ENCODE measurements at regions not wholly inside any gene's neighbourhood (a gene's known extent, or its start where the extent isn't known, plus 50 kb on each side); places are given as distances from the start of the nearest gene placed in this dataset.

DNA sequence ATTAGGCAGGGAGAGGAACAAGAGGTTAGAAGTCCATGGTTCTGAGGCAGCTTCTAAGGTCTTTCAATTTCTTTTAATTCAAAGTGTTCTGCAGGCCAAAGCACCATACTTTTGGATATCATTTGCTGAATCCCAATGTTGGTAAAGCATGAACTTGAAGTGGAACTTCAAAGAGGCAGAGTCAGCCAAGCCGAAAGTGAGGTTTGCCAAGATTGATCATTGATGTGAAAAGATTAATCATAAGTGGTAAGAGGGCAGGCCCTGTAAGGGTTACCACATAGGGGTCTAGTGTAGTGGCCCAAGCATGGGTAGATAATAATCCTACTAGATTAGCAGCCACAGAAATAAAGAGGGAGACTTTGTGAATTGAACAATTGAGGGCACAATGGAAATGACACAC lies 191.7 kb upstream of the DIO2 start:
- Histone ChIP-seq H3K27me3 (ENCODE audit: insufficient read depth, poor library complexity, severe bottlenecking) (no peaks in the 10 kb centered on the region), H3K27ac (replicated peaks) (no peak overlapping the region), H3K4me3 (replicated peaks; ENCODE audit: insufficient read depth, low read length) (no peak overlapping the region)
- TF ChIP-seq POLR2AphosphoS5 (IDR thresholded peaks at IDR 0.05; ENCODE audit: low read depth) = no peak
- TF ChIP-seq, protein P1, sequence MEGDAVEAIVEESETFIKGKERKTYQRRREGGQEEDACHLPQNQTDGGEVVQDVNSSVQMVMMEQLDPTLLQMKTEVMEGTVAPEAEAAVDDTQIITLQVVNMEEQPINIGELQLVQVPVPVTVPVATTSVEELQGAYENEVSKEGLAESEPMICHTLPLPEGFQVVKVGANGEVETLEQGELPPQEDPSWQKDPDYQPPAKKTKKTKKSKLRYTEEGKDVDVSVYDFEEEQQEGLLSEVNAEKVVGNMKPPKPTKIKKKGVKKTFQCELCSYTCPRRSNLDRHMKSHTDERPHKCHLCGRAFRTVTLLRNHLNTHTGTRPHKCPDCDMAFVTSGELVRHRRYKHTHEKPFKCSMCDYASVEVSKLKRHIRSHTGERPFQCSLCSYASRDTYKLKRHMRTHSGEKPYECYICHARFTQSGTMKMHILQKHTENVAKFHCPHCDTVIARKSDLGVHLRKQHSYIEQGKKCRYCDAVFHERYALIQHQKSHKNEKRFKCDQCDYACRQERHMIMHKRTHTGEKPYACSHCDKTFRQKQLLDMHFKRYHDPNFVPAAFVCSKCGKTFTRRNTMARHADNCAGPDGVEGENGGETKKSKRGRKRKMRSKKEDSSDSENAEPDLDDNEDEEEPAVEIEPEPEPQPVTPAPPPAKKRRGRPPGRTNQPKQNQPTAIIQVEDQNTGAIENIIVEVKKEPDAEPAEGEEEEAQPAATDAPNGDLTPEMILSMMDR (IDR thresholded peaks at IDR 0.05; ENCODE audit: insufficient read depth, low read length) = no peak
- no peak for TF ChIP-seq SPI1 (IDR thresholded peaks at IDR 0.05; ENCODE audit: borderline replicate concordance, low read depth)
- no peak for TF ChIP-seq GABPA (IDR thresholded peaks at IDR 0.05; ENCODE audit: low read depth)
- TF ChIP-seq, protein P2, sequence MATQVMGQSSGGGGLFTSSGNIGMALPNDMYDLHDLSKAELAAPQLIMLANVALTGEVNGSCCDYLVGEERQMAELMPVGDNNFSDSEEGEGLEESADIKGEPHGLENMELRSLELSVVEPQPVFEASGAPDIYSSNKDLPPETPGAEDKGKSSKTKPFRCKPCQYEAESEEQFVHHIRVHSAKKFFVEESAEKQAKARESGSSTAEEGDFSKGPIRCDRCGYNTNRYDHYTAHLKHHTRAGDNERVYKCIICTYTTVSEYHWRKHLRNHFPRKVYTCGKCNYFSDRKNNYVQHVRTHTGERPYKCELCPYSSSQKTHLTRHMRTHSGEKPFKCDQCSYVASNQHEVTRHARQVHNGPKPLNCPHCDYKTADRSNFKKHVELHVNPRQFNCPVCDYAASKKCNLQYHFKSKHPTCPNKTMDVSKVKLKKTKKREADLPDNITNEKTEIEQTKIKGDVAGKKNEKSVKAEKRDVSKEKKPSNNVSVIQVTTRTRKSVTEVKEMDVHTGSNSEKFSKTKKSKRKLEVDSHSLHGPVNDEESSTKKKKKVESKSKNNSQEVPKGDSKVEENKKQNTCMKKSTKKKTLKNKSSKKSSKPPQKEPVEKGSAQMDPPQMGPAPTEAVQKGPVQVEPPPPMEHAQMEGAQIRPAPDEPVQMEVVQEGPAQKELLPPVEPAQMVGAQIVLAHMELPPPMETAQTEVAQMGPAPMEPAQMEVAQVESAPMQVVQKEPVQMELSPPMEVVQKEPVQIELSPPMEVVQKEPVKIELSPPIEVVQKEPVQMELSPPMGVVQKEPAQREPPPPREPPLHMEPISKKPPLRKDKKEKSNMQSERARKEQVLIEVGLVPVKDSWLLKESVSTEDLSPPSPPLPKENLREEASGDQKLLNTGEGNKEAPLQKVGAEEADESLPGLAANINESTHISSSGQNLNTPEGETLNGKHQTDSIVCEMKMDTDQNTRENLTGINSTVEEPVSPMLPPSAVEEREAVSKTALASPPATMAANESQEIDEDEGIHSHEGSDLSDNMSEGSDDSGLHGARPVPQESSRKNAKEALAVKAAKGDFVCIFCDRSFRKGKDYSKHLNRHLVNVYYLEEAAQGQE (IDR thresholded peaks at IDR 0.05; ENCODE audit: insufficient replicate concordance, low read depth) = no peak
- no peak for DNase-seq (ENCODE audit: low read depth in 1 of 2, low spot score in 1 of 2)

DNA sequence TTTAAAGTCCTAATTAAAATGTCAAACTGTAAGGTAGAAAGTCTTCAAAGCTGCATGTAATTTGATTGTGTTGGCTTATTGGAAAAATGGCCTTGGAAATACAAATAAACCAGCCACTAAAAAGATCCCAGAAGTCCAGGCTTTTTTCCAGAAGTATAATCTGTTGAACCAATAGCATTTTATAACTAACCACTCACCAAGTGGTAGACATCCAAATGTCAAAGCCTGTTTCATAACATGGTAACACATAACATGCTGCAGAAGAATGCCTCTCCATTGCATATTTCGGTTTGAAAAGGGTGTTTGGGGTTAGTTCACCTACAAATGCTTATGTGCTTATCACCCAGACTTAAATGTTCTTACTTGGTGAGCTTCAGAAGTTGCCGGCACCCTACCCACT lies 183.7 kb upstream of the DIO2 start:
- TF ChIP-seq GABPA (IDR thresholded peaks at IDR 0.05; ENCODE audit: low read depth) (no peak), SPI1 (IDR thresholded peaks at IDR 0.05; ENCODE audit: borderline replicate concordance, low read depth) (no peak), POLR2AphosphoS5 (IDR thresholded peaks at IDR 0.05; ENCODE audit: low read depth) (no peak)
- TF ChIP-seq, protein P2 (IDR thresholded peaks at IDR 0.05; ENCODE audit: insufficient replicate concordance, low read depth) = no peak
- TF ChIP-seq, protein P1 (IDR thresholded peaks at IDR 0.05; ENCODE audit: insufficient read depth, low read length) = no peak
- no peak overlapping the region for H3K4me3 ChIP-seq (replicated peaks; ENCODE audit: insufficient read depth, low read length)
- no peak overlapping the region for H3K27ac ChIP-seq (replicated peaks)
- H3K27me3 ChIP-seq (ENCODE audit: insufficient read depth, poor library complexity, severe bottlenecking) = no peaks in the 10 kb centered on the region
- no peak for DNase-seq (ENCODE audit: low read depth in 1 of 2, low spot score in 1 of 2)

DNA sequence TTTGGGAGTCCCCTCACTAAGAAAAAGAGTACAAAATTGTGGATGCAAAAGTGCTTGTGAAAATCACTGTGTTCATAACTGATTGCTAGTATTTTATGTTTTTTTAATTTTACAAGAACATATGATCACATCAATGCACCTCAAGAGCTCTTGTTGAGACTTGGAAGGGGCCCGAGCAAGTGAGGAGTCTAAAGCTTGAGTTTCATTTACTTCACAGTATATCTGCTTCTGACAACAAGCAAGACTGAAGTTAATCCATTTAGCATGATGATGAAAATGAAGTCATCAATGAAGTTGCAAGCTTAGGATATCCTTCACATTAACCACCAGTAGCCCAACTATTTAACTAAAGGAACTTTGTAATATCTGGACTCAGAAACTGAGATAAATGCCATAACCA lies 182.5 kb upstream of the DIO2 start:
- Histone ChIP-seq H3K4me3 (replicated peaks; ENCODE audit: insufficient read depth, low read length) (no peak overlapping the region), H3K27ac (replicated peaks) (no peak overlapping the region), H3K27me3 (ENCODE audit: insufficient read depth, poor library complexity, severe bottlenecking) (no peaks in the 10 kb centered on the region)
- TF ChIP-seq, protein P1 (IDR thresholded peaks at IDR 0.05; ENCODE audit: insufficient read depth, low read length) = no peak
- TF ChIP-seq SPI1 (IDR thresholded peaks at IDR 0.05; ENCODE audit: borderline replicate concordance, low read depth) (no peak), POLR2AphosphoS5 (IDR thresholded peaks at IDR 0.05; ENCODE audit: low read depth) (no peak), GABPA (IDR thresholded peaks at IDR 0.05; ENCODE audit: low read depth) (no peak)
- TF ChIP-seq, protein P2 (IDR thresholded peaks at IDR 0.05; ENCODE audit: insufficient replicate concordance, low read depth) = no peak
- no peak for DNase-seq (ENCODE audit: low read depth in 1 of 2, low spot score in 1 of 2)

All from HL-60 (cell line).